Omental fat pad (tissue), 3 donors: ENCODE measurements at regions not wholly inside any gene's neighbourhood (a gene's known extent, or its start where the extent isn't known, plus 50 kb on each side); places are given as distances from the start of the nearest gene placed in this dataset.

Source experiments
- ATAC-seq: fragments of 150-250 bp; one replicate; pipeline ENCODE4 v1.9.1; 2016; ENCODE audit warnings: mild to moderate bottlenecking, moderate library complexity; ENCODE audit not compliant: low FRiP score
- DNase-seq: peaks from one replicate; pipeline ENCODE4 v3.0.0-alpha.2; 2019; ENCODE audit warnings: low spot score
- TF ChIP-seq, protein P1 (sequence below), 3 donors: fragments of 450-650 bp; IDR thresholded peaks; one replicate each; pipeline ENCODE4 v1.5.1; 2016 to 2017; ENCODE audit warnings: antibody characterized with exemption in 3 of 3, mild to moderate bottlenecking in 3 of 3, moderate library complexity in 2 of 3

DNA sequence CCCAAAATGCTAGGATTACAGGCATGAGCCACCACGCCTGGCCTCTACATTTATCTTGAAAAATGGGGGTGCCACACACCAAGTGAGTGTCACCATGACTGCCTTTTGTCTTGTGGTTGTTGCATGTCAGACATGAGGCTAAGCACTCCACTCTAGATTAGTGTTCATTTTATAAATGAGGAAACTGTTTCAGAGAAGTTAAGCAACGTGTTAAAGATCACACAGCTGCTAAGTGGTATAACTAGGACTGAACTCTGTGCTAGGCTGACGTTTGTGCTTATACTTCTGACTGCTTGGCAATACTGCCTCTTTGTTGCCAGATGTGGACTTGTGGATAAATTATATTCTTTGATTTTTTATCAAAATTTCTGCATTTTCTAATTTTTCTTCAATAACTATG, 50.8 kb upstream of the SMAD6 start:
- ATAC-seq: no peak
- DNase-seq: no peak
- TF ChIP-seq, protein P1, sequence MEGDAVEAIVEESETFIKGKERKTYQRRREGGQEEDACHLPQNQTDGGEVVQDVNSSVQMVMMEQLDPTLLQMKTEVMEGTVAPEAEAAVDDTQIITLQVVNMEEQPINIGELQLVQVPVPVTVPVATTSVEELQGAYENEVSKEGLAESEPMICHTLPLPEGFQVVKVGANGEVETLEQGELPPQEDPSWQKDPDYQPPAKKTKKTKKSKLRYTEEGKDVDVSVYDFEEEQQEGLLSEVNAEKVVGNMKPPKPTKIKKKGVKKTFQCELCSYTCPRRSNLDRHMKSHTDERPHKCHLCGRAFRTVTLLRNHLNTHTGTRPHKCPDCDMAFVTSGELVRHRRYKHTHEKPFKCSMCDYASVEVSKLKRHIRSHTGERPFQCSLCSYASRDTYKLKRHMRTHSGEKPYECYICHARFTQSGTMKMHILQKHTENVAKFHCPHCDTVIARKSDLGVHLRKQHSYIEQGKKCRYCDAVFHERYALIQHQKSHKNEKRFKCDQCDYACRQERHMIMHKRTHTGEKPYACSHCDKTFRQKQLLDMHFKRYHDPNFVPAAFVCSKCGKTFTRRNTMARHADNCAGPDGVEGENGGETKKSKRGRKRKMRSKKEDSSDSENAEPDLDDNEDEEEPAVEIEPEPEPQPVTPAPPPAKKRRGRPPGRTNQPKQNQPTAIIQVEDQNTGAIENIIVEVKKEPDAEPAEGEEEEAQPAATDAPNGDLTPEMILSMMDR (IDR thresholded peaks at IDR 0.05): no peak

DNA sequence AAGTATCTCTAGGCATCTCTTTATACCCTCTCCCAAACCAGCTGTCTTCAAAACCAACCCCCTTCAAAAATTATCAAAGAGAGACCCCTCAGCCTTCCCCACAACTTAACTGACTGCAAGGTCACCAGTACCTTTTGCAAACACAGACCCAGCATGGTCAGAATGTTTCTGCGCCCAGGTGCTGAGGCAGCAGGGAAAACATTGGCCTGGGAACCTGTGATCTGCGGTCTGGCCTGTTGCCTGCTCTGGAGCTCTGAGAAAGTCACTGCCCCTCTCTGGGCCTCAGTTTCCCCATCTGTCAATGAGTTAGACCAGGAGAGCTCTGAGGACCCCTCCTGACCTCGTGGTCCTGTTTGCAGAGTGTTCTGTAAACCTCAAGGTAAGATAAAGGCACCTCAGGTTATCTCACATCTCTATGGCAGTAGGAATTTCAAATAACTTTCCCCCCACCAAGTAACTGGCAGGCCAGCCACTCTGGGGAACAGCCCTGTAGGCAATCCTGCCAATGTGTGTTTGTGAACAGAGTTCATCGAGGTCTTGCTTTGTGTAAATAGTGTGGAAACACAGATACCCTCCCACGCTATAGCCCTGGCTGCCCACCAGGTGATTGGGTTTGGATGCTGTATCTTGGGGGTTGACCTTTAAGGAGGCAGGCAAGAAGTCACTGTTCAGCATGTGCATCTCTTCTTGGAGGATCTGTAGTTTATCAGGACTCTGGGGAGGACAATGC, 50.0 kb upstream of the SMAD6 start:
- TF ChIP-seq, protein P1 (IDR thresholded peaks at IDR 0.05): no peak
- ATAC-seq: no peak
- DNase-seq: no peak
